ENCODE measurements at regions not wholly inside any gene's neighbourhood (a gene's known extent, or its start where the extent isn't known, plus 50 kb on each side); places are given as distances from the start of the nearest gene placed in this dataset.

DNA sequence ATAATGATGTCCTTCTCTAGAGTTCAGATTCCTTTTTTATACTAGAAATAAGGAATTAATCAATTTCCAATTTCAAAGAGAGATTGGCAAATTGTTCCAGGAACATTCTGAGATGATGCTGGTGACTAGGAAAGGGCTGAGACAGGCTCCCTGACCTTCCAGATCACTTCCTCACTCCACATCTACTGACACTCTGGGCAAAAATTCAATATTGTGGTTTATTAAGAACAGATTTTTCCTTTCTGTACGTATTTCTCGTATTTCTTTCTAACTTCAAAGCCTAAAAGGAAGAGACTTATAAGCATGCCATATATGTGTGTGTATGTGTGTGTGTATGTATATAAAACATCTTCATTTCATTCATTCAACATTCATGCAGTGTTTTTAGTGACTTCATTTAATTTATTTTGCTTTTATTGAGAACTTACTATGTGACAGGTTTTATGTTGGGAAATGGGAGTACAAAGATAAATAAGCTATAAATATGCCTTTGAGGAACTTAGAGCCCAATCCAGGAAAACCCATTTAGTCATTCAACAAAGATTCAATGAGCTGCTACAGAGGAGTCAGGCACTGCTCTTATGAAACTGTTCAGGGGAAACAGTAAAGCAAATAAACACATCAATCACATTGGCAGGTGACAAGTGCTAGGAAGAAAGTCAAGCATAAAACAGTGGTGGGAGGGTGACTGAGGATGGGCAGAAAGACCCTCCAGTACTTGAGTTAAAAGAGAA lies 137.9 kb downstream of the RDH14 start:
- no peak for DNase-seq

DNA sequence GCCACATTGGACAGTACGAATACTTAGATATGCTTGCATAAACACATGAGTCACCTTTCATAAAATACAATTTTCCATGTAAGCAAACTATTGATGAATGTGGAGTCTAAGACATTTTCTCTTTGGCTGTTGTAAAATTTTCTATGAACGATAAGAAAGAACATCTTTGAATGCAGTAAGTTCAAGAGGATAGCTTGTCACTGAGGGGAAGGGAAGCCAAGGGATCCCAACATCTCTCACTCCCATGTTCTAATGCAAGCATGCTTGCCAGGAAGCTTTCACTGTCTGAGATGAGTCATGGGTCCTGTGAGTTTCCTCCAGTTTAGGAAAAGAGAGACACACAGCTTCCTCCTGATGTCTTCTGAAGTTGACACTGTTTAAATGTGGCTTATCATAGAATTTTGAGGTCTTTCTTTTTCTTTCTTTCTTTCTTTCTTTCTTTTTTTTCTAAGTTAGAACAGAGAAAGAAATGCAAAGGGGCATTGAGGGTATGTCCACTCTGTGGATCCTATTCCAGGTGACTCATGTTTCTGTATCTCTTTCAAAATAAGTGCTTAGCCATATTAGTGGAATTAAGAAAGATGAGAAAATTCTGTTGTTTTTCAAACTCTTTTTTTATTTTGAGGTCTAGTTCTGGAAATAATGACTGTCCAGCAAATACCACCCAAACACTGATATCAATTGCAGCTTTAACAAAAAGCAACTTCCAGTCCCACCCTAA lies 146.6 kb downstream of the RDH14 start:
- no peak for DNase-seq

DNA sequence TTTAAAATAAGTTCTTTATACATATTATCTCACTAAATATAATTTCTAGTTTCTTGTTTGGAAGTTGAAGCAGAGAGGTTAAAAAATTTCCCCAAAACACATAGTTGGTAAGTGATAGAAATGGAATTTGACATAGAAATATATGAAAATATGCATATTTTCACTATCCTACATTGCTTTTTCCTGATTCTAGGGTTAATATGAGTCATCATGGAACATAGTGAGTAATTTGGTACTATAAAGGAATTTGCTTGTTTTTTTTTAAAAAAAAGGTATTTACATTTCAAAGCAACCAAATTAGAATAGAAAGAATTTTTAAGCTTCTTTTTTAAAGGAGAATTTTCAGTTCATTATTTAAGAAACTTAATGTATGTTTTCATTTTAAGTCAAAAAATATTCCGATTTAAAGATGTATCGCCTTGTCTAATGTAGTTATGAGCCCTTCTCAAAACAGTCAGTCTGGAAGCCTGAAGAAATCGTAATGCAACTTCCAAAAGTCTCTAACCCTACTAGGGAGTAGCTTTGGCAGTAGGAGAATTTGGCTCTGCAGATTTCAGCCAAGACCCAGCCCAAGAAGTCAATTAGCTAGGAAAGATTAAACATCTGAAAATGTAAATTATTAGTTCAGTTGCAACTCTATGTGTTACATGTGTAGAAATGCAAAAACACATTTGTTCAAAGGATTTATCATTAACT lies 147.3 kb downstream of the RDH14 start:
- DNase-seq = no peak

DNA sequence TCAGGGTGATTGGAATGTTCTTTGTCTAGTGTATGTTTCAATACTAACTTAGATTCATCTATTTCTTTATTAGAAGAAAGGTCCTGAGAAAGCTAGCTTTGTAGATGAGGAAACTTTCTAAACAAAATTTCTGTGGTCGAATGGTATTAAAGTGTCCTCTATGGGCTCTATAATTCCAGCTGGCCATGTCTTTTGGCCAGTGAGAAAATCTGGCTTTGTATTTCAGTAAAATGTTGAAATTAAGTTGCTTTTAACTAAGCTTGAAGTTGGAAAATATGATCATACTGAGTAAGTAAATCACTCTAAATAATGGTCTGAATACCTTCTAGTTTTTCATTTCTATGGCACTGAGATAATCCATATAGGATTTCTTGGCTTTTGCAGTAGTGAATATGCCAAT lies 148.8 kb downstream of the RDH14 start:
- no peak for DNase-seq

DNA sequence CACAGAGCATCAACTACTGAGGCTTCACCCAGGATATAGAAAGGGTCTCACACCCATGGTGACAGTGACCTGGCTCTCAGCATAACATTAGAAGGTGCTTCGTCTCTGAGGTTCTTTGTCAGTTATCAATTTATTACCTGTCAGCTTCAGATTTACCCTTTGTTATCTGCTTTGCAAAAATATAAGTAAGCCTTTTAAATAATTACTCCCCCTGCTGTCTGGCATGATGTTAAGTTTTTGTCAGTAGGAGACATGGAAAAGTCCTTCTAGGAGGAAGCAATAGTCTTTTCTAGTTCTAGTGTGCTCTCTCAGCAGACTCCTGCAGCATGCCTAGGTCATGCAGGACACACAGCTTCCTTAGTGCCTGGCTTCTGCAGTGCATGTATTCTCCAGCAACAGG lies 149.9 kb downstream of the RDH14 start:
- no peak for DNase-seq

DNA sequence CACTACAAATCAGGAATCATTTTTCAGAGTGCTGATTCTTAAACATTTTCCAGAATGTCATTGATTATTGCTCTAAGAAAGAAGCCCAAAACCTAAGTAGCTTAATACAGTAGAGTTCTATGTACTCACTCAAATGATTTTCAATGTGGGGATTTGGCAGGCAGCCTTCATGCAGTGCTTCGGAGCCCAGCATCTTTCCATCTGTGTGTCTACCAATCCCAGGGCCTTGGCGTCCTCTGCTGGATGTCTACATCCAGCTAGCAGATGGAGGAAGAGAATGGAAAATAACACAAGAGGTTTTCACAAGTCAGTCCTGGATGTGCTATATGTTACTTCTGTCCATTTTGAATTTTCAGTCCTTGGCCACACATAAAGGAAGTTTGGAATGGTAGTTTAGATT lies 151.8 kb downstream of the RDH14 start:
- DNase-seq = no peak

DNA sequence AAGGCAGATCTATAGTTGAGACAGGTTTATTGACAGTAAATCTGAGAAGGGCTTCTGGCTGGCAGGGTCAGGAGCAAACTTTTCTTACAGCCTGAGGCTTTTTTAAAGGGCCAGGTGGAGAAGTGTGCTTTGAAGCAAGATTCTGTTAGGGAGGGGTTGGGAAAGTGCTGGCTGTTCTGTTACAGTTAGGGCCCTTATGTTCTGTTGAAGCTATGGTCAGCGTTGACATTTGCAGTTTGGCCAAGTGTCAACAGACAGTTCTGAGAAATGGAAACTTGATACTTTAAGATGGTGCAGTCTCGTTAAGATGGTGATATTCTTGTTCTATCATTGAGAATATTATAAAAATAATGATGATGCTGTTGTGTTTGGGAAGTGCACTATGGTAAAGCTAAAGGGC lies 154.2 kb downstream of the RDH14 start:
- no peak for DNase-seq

DNA sequence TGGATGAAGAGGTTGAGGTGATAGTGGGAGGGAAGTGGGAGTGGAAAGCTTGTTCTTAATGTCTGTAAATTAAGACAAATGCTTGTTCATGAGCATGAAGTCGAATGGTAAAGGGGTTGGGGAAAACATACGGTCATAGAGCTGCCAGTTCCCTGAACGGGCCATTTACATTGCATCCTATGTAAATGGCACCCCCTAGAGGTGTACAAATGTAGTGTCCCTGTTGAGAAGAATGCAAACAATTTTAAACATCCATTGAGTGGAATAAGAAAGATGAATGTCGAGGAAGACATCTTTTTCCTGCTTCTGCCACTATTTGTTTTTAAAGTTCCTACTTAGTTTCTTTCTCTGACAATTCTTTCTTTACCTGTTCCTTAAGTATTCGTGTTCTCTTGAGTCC lies 155.7 kb downstream of the RDH14 start:
- no peak for DNase-seq

DNA sequence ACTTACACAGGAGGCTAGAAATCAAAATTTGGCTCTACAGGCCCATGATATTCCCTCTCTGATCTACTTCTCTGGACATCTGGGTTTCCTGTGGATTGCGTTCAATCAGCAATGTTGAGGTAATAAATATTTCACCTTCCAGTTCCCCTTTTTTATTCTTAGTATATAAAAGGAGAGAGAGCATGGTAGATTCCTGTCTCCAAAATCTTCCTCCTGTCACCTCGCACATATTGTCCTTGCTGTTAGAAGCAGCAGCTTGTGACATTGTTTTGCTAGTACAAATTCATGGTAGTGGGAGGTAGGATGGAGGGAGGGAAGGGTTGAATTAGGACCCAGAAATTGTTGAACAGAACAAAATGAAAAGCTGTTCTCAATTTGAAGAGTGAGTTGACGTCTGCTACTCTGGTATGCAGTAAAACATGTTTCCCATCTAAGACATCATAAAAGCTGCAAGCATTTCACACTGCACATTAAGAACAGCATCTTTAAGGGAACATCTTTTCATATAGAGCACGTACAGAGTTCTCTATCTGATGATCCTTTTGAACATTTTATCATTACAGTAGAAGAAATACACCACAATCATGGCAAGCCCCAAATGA lies 156.4 kb downstream of the RDH14 start:
- DNase-seq = no peak

DNA sequence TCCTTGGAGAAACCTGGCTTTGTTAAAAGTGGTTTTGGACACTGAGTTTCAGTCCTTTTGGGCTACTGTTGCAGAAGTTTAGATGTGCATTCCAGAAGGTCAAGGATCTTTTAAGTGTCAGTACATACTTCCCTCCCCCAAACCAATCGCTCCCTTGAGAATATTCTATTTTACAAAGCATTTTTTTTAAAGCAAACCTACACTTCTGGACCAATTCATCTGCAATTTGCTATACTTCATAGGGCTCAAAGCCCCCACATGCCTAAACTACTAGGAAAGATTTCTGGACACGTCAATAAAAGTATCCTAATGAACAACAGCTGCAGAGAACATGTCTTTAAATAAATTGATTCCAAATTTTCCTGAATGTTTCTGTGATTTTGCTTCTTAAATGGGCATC lies 157.6 kb downstream of the RDH14 start:
- DNase-seq = no peak

DNA sequence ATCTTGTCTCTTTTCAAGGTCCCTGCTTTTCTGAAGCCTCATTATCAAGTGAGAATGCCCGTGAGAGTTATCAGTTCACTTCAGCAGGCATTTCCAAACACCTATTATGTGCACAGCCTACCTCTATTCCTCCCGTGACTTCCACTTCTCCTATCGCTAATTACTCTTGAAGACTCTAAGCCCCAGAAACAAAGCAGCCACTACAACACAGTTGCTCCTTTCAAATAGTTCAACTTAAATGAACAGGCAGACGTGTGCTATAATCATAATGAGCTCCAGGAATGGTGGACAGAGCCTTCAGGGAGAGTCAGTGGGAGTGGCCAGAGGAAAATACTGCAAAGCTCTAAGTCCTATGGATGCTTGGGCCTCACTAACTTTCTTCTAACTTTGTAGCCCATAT lies 159.0 kb downstream of the RDH14 start:
- DNase-seq = no peak

DNA sequence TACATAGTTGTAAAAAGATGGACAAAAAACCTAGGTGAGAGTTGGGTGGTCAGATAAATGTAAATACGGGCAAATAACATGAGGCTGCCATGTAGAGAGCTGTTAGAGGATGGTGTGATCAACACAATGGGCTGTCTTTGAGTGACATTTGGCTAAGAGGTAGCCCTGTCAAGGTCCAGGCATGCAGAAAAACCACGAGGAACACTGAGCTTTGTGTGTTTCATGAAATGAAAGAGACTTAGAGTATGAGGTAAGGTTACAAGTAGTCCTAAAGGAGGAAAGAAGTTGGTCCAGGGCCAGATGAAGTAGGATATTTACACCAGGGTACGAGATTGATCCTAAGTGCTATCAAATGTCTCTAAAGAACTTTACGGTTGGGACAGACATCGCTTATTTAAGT lies 160.9 kb downstream of the RDH14 start:
- no peak for DNase-seq

DNA sequence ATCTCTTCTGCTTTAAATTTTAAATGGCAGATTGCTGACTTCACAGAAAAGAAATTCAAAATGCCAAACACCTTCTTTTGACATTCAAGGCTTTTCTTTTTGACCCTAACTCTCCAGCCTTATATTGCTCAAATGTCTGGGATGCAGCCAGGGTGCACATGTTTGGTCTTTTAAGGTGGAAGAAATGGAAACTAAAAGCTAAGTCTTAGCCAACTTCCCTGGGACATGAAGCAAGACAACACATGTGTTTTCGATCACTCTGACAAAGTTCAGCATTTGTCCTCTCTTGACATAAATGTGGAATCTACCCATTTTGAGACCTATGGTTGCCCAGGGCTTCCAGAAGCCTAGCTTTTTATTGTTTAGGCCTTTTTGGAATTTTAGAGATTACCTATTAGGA lies 161.6 kb downstream of the RDH14 start:
- DNase-seq = no peak

DNA sequence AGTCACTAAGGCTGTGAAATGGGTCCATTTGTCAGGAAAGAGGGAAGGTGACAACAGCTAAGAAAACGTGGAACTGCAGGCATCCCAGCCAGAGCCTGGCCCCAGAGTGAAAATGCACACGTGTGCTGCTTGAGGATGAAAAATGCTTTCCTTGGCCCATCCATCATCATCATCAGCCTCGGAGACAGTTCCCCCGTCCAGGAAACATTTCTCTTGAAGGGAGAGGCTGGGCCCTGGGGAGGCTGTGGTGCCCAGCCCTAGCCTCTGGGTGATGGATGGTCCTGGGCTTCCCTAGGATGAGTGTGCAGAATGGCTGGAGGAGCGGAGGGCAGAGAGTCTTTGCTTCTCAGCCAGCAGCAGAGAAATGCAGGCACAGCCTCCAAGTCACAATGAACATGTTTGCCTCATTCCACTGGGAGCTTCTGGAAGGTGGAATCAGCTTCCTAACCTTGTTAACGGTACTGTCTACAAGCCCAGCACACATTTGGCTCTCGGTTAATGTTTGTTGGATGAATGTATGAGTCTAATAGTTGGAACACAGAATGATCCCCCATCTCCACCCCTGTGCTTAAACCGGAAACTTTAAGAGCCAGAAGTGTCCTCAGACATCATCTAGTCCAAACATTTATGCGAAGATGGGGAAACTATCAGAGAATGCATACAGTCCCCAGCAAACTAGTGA lies 164.0 kb downstream of the RDH14 start:
- no peak for DNase-seq

DNA sequence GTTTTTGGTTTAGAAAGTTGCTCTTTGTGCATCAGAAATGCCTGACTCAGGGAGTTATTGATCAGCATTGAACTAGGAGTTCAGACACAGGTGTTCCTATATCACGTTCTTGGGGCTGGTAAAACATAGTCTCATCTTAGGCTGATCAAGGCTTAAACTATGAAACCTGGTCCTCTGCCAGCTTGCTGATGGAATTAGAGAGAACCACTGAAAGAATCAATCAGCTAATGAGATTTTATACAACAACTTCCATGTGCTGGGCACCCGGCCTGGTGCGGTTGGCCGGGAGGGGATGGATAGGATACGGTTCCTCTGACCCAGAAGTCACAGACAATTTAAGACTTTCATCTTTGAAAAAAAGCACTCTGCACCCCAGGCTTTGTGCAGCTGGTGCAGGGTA lies 164.9 kb downstream of the RDH14 start:
- DNase-seq = no peak

DNA sequence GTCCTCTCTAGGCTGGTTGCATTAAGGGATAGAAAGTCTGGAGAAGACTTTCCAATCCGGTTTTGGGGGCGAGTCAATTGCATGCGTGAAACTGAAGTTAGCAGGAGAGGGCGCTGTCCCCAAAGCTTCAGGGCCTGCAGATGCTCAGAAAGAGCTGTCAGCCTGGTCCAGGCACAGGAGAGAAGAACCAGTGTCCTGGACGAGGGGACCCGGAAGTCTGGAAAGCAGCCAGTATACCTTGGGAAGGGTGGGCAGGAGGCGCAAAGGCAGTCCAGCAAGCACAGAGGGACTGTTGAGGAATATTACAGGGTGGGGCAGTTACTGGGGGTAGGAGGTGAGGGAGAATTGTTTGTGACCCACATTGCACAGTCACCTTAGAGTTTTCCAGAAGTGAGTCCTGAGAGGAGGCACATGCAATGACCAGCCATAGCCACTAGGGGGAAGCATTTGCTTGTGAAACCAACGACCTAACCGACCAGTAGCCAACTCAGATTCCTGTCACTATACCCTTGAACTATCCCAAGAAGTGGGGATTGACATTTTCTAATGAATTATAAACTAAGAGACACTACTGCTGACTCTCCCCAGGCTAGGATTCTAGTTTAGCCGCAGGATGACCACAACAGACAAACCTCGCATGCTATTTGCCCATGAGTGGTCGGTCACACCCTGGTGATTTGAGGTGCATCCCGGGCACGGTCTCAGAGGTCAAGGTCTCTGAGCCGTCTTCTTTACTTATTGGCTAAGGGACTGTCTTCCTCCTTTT lies 172.8 kb downstream of the RDH14 start:
- peak; percentile 23 for DNase-seq

DNA sequence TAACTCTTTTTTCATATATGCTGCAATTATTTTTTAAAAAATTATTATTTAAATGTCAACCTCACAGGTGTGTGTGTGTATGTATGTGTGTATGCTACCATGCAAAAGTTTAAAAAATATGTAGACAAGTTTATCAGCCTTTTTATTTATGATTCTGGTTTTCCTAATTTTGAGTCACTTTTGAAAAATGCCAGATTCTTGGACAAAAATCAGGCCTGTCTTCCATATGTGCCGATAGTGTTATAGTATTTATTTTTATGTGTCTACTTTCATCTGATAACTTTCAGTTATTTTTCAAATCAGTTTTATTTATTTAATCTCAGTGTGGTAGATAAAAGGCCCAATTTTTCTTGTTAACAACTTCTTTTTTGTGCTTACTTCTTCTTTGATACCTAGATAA lies 176.2 kb downstream of the RDH14 start:
- DNase-seq = no peak

DNA sequence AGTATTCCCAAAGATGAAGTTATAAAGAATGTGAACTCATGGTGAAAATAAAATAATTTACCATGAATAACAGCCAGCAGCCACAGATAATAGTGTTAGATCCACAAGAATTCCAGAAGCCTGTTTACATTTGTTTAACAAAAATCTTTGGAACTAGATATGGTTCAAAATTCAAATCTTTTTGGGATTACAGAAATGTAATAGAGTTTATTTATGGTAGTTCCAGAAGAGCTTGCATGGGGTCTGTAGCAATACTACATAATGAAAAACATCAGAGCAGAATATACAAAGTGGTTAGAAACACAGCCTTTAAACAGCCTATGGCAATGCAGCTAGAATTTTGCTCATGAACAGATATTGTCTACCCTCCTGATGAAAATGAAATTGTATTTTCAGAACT lies 179.1 kb downstream of the RDH14 start:
- DNase-seq = no peak

DNA sequence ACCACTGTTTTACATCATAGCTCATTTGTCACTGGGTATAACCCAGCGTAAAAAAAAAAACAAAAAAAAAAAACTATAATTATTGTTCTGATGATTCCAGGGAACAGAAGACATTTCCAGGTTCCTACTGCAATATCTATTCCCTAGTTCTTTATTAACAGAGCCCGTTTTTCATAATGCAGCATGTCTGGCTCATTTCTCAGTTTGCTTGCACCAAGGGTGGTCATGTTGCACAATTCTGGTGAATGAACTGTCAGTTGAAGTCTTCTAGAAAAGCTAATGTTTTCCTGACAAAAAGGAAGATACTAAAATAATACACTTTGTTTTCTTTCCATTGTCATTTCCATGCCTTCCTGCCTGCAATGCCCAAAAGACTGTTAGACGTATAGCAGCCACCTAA lies 180.1 kb downstream of the RDH14 start:
- DNase-seq = no peak

DNA sequence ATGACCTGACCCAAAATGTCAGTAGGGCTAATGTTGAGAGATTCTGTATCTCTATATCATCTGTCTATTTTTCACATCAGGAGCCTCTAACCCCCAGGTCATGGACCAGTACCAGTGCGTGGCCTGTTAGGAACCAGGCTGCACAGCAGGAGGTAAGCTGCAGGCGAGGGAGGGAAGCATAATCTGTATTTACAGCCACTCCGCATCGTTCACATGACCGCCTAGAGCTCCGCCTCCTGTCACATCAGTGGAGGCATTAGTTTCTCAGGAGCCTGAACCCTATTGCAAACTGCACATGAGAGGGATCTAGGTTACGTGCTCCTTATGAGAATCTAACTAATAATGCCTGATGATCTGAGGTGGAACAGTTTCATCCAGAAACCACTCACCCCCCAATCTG lies 180.6 kb downstream of the RDH14 start:
- no peak for DNase-seq

DNA sequence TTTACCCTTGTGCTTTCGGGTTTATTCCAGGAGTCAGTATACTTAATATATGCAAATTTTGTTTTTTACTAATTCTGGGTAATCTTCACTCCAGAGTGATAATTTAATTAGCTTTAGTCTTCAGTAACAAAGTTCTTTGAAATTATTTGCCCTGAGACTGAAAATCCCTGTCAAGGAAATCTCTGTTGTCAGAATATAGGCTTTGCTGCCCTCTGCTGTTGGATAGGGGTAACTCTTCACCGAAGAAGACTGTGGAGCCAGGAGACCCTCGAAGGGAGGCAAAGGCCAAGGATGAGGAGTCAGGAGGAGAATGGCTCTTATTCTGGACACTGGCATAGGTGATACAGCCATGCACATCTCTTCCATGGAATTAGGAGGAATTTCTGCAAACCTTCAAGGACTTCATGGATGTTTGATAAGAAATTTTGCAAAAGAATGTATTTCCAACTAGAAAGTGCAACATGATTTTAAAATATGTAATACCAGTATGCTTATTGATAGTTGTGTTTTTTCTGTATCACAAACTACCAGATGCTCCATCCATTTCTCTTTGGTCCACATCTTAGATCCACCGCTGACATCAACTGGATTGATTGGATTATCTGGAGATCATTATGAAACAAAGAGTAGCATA lies 182.3 kb downstream of the RDH14 start:
- no peak for DNase-seq

DNA sequence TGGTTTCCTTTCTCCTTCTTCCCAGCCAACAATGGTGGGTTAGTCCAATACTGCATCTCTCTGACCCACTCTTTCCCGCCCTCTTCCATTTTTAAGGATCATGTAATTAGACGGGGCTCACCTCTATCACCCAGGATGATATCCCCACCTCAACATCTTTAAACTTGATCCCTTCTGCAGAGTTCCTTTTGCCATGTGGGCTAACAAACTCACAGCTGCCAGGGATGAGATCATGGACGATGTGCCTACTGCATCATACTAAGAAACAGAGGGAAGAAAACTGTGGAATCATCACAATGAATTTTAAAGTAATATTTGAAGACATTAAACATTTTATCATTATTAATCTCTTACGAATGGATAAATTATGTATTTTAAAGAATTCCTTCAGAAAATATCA lies 183.5 kb downstream of the RDH14 start:
- DNase-seq = no peak
